RPMI7951 (cell line): ENCODE measurements at regions not wholly inside any gene's neighbourhood (a gene's known extent, or its start where the extent isn't known, plus 50 kb on each side); places are given as distances from the start of the nearest gene placed in this dataset.

Source experiments
- DNase-seq: peaks from one replicate; pipeline ENCODE4 v3.0.0-alpha.2; 2012; ENCODE audit warnings: low read depth

- peak; percentile 36 for DNase-seq
Observed at GRCh38 chr3:55242921-55243320, 244.2 kb downstream of the WNT5A start.

GRCh38 chr3:55241098-55241497 lies 246.0 kb downstream of the WNT5A start:
- DNase-seq, result no peak

GRCh38 chr3:55235416-55235815 lies 251.7 kb downstream of the WNT5A start:
- DNase-seq, result no peak

GRCh38 chr3:55226696-55227095 lies 260.4 kb downstream of the WNT5A start:
- DNase-seq, result peak; percentile 75

- DNase-seq, result no peak
Observed at GRCh38 chr3:55218577-55218976, 268.5 kb downstream of the WNT5A start.

- no peak for DNase-seq
Observed at GRCh38 chr3:55207744-55208143, 279.4 kb downstream of the WNT5A start.

- DNase-seq, result peak; percentile 76
Observed at GRCh38 chr3:55205990-55206389, 278.1 kb upstream of the LRTM1 start.

GRCh38 chr3:55204417-55204816 lies 276.6 kb upstream of the LRTM1 start:
- peak; percentile 58 for DNase-seq

GRCh38 chr3:55203546-55203945 lies 275.7 kb upstream of the LRTM1 start:
- peak; percentile 54 for DNase-seq

GRCh38 chr3:55203006-55203405 lies 275.1 kb upstream of the LRTM1 start:
- DNase-seq, result peak; percentile 89

GRCh38 chr3:55202326-55202725 lies 274.5 kb upstream of the LRTM1 start:
- peak; percentile 93 for DNase-seq

GRCh38 chr3:55201779-55202178 lies 273.9 kb upstream of the LRTM1 start:
- peak; percentile 60 for DNase-seq

GRCh38 chr3:55200906-55201305 lies 273.0 kb upstream of the LRTM1 start:
- peak; percentile 44 for DNase-seq

GRCh38 chr3:55198554-55198953 lies 270.7 kb upstream of the LRTM1 start:
- DNase-seq, result peak; percentile 96

- no peak for DNase-seq
Observed at GRCh38 chr3:55197021-55197420, 269.2 kb upstream of the LRTM1 start.

GRCh38 chr3:55196495-55196894 lies 268.6 kb upstream of the LRTM1 start:
- no peak for DNase-seq

GRCh38 chr3:55194376-55194775 lies 266.5 kb upstream of the LRTM1 start:
- no peak for DNase-seq

GRCh38 chr3:55191911-55192775 lies 264.3 kb upstream of the LRTM1 start:
- peak; percentile 98 for DNase-seq

- peak; percentile 98 for DNase-seq
Observed at GRCh38 chr3:55190331-55190730, 262.5 kb upstream of the LRTM1 start.

- peak; percentile 100 for DNase-seq
Observed at GRCh38 chr3:55189359-55189801, 261.5 kb upstream of the LRTM1 start.

- DNase-seq, result peak; percentile 87
Observed at GRCh38 chr3:55185380-55185779, 257.5 kb upstream of the LRTM1 start.

- DNase-seq, result no peak
Observed at GRCh38 chr3:55183201-55183600, 255.3 kb upstream of the LRTM1 start.

- DNase-seq, result peak; percentile 72
Observed at GRCh38 chr3:55180936-55181535, 253.2 kb upstream of the LRTM1 start.
